Stimulated activated effector memory CD8-positive, alpha-beta T cell treated with anti-CD3 and anti-CD28 coated beads, Interleukin-12 subunit alpha, Interleukin-12 subunit beta, amount 100 ng/mL, for 72 hours (primary cell): ENCODE measurements at regions not wholly inside any gene's neighbourhood (a gene's known extent, or its start where the extent isn't known, plus 50 kb on each side); places are given as distances from the start of the nearest gene placed in this dataset.

ENCODE experiments used
- ATAC-seq: fragments of 150-1000 bp; cut with Tn5 transposase; 2 replicates; pipeline ENCODE4 v1.10.0; 2021
- DNase-seq, 2 donors: peaks; one replicate each; pipeline ENCODE4 v3.0.0; 2021 to 2022; ENCODE audit warnings: low spot score in 2 of 2
- H3K27ac Mint-ChIP-seq: one replicate; pipeline ENCODE4 v1.8.0; 2022; ENCODE audit warnings: mild to moderate bottlenecking, mixed read lengths
- H3K36me3 Mint-ChIP-seq: one replicate; pipeline ENCODE4 v1.8.0; 2022; ENCODE audit warnings: mild to moderate bottlenecking, mixed read lengths
- H3K4me1 Mint-ChIP-seq: one replicate; pipeline ENCODE4 v1.8.0; 2022; ENCODE audit warnings: mixed read lengths
- H3K4me3 Mint-ChIP-seq: one replicate; pipeline ENCODE4 v1.8.0; 2022; ENCODE audit warnings: mild to moderate bottlenecking, mixed read lengths
- H3K9me3 Mint-ChIP-seq: one replicate; pipeline ENCODE4 v1.8.0; 2022; ENCODE audit warnings: mixed read lengths

GRCh38 chr14:105844810-105845724 is 318.7 kb downstream of the TMEM121 start:
- Mint-ChIP-seq H3K4me1 (no peaks in the 10 kb centered on the region), H3K9me3 (no peaks in the 10 kb centered on the region), H3K27ac (no peak overlapping the region), H3K36me3 (no peaks in the 10 kb centered on the region), H3K4me3 (no peak overlapping the region)
- DNase-seq: peak in 1 of 2 donors; percentile 29
- no peak for ATAC-seq

- Mint-ChIP-seq H3K4me3 (no peak overlapping the region), H3K27ac (no peak overlapping the region), H3K9me3 (no peaks in the 10 kb centered on the region), H3K36me3 (no peaks in the 10 kb centered on the region), H3K4me1 (no peaks in the 10 kb centered on the region)
- ATAC-seq (no peak), DNase-seq (peak in 1 of 2 donors; percentile 41)
These were observed 319.4 kb downstream of the TMEM121 start for GRCh38 chr14:105845725-105846309.

- H3K9me3 Mint-ChIP-seq: no peaks in the 10 kb centered on the region
- H3K27ac Mint-ChIP-seq: no peak overlapping the region
- no peaks in the 10 kb centered on the region for H3K4me1 Mint-ChIP-seq
- no peak overlapping the region for H3K4me3 Mint-ChIP-seq
- ATAC-seq (no peak), DNase-seq (no peak)
- no peaks in the 10 kb centered on the region for H3K36me3 Mint-ChIP-seq
These were observed 319.9 kb downstream of the TMEM121 start for GRCh38 chr14:105846312-105846711.

GRCh38 chr14:105847400-105847799 is 321.0 kb downstream of the TMEM121 start:
- H3K9me3 Mint-ChIP-seq: no peaks in the 10 kb centered on the region
- H3K36me3 Mint-ChIP-seq: no peaks in the 10 kb centered on the region
- no peaks in the 10 kb centered on the region for H3K4me1 Mint-ChIP-seq
- DNase-seq: peak in 1 of 2 donors; percentile 43
- ATAC-seq: no peak
- no peak overlapping the region for H3K27ac Mint-ChIP-seq
- no peak overlapping the region for H3K4me3 Mint-ChIP-seq

- no peaks in the 10 kb centered on the region for H3K4me1 Mint-ChIP-seq
- no peaks in the 10 kb centered on the region for H3K36me3 Mint-ChIP-seq
- no peak overlapping the region for H3K27ac Mint-ChIP-seq
- no peak overlapping the region for H3K4me3 Mint-ChIP-seq
- ATAC-seq (no peak), DNase-seq (peak in 1 of 2 donors; percentile 30)
- no peaks in the 10 kb centered on the region for H3K9me3 Mint-ChIP-seq
These were observed 322.2 kb downstream of the TMEM121 start for GRCh38 chr14:105848570-105848969.

GRCh38 chr14:105849933-105850626 is 323.7 kb downstream of the TMEM121 start:
- Mint-ChIP-seq H3K4me3 (no peak overlapping the region), H3K4me1 (peaks cover 5% of the 10 kb centered on the region), H3K27ac (no peak overlapping the region), H3K36me3 (peaks cover 6% of the 10 kb centered on the region), H3K9me3 (no peaks in the 10 kb centered on the region)
- DNase-seq: peak in 1 of 2 donors; percentile 38
- ATAC-seq: no peak

- peaks cover 11% of the 10 kb centered on the region for H3K4me1 Mint-ChIP-seq
- no peak overlapping the region for H3K4me3 Mint-ChIP-seq
- ATAC-seq: no peak
- H3K27ac Mint-ChIP-seq: no peak overlapping the region
- H3K36me3 Mint-ChIP-seq: peaks cover 6% of the 10 kb centered on the region
- DNase-seq: peak in 1 of 2 donors; percentile 29
- no peaks in the 10 kb centered on the region for H3K9me3 Mint-ChIP-seq
These were observed 324.6 kb downstream of the TMEM121 start for GRCh38 chr14:105850853-105851581.

GRCh38 chr14:105851716-105852377 is 325.5 kb downstream of the TMEM121 start:
- no peak for ATAC-seq
- no peak overlapping the region for H3K27ac Mint-ChIP-seq
- no peak overlapping the region for H3K4me3 Mint-ChIP-seq
- DNase-seq: peak in 1 of 2 donors; percentile 23
- H3K36me3 Mint-ChIP-seq: peaks cover 10% of the 10 kb centered on the region
- peaks cover 11% of the 10 kb centered on the region for H3K4me1 Mint-ChIP-seq
- no peaks in the 10 kb centered on the region for H3K9me3 Mint-ChIP-seq

- DNase-seq: peak in 1 of 2 donors; percentile 45
- H3K36me3 Mint-ChIP-seq: peaks cover 14% of the 10 kb centered on the region
- no peaks in the 10 kb centered on the region for H3K9me3 Mint-ChIP-seq
- no peak for ATAC-seq
- no peak overlapping the region for H3K4me3 Mint-ChIP-seq
- peaks cover 11% of the 10 kb centered on the region for H3K4me1 Mint-ChIP-seq
- H3K27ac Mint-ChIP-seq: no peak overlapping the region
These were observed 326.1 kb downstream of the TMEM121 start for GRCh38 chr14:105852378-105853088.

GRCh38 chr14:105853089-105853906 is 326.9 kb downstream of the TMEM121 start:
- Mint-ChIP-seq H3K27ac (no peak overlapping the region), H3K4me1 (peaks cover 11% of the 10 kb centered on the region), H3K9me3 (no peaks in the 10 kb centered on the region), H3K4me3 (no peak overlapping the region), H3K36me3 (peaks cover 14% of the 10 kb centered on the region)
- DNase-seq (peak in 1 of 2 donors; percentile 46), ATAC-seq (no peak)

GRCh38 chr14:105853907-105854599 is 327.7 kb downstream of the TMEM121 start:
- Mint-ChIP-seq H3K27ac (no peak overlapping the region), H3K4me1 (peaks cover 11% of the 10 kb centered on the region), H3K9me3 (no peaks in the 10 kb centered on the region), H3K36me3 (peaks cover 14% of the 10 kb centered on the region), H3K4me3 (no peak overlapping the region)
- no peak for ATAC-seq
- no peak for DNase-seq

- peak in 1 of 2 donors; percentile 42 for DNase-seq
- no peaks in the 10 kb centered on the region for H3K9me3 Mint-ChIP-seq
- H3K36me3 Mint-ChIP-seq: peaks cover 14% of the 10 kb centered on the region
- peaks cover 11% of the 10 kb centered on the region for H3K4me1 Mint-ChIP-seq
- H3K4me3 Mint-ChIP-seq: no peak overlapping the region
- no peak overlapping the region for H3K27ac Mint-ChIP-seq
- ATAC-seq: no peak
These were observed 328.3 kb downstream of the TMEM121 start for GRCh38 chr14:105854600-105855245.
